ENCODE measurements at regions not wholly inside any gene's neighbourhood (a gene's known extent, or its start where the extent isn't known, plus 50 kb on each side); places are given as distances from the start of the nearest gene placed in this dataset.

GRCh38 chr4:22097596-22097995, 149.0 kb upstream of the KCNIP4 start:
- no peaks in the 10 kb centered on the region for H3K4me1 ChIP-seq (replicated peaks in 1 of 2; ENCODE audit: control insufficient read depth in 2 of 2, insufficient read depth in 2 of 2, low read length in 2 of 2)
- ChIA-PET CTCF (ENCODE audit: low intra/inter-chr PET ratio) (no interaction called here), POLR2A (no interaction called here)
- H3K4me2 ChIP-seq (ENCODE audit: insufficient read depth, low read length): no peak overlapping the region
- no peak overlapping the region for H3K27ac ChIP-seq (ENCODE audit: extremely low read depth, low read depth, low read length)
- ATAC-seq: no peak
- no TSS peak for BruUV-seq (replicated peaks)
- H3K79me2 ChIP-seq (ENCODE audit: control insufficient read depth, insufficient read depth, low read length): no peaks in the 10 kb centered on the region
- FAIRE-seq: no peak
- H3K9me1 ChIP-seq (ENCODE audit: control insufficient read depth, insufficient read depth, low read length): no peaks in the 10 kb centered on the region
- H3K9ac ChIP-seq (ENCODE audit: insufficient read depth in 1 of 2, low read depth in 2 of 2, low read length in 2 of 2): no peak overlapping the region
- no peaks in the 10 kb centered on the region for H3K27me3 ChIP-seq (ENCODE audit: control insufficient read depth in 2 of 2, insufficient read depth in 2 of 2, low read length in 2 of 2)
- intact Hi-C loops (cut with micrococcal nuclease) (no loop called here), in situ Hi-C loops (cut with MboI) (no loop called here)
- no peaks in the 10 kb centered on the region for H3K9me3 ChIP-seq (replicated peaks; ENCODE audit: control insufficient read depth, insufficient read depth, low read depth, low read length)
- no peak overlapping the region for H2AFZ ChIP-seq (ENCODE audit: low read depth, low read length)
- no peak overlapping the region for H3K4me3 ChIP-seq
- 0% methylated on average over 2 of the region's 2 CpGs for WGBS (ENCODE audit: insufficient coverage, low coverage, missing lambda C conversion rate)
- no peaks in the 10 kb centered on the region for H3K36me3 ChIP-seq (ENCODE audit: control insufficient read depth, insufficient read depth, low read length)
- no peak for DNase-seq (ENCODE audit: extremely low read depth in 1 of 4, low spot score in 3 of 4)
- H4K20me1 ChIP-seq (replicated peaks; ENCODE audit: control insufficient read depth, insufficient read depth, low read length): no peaks in the 10 kb centered on the region
- TF ChIP-seq ZBTB2 (IDR thresholded peaks at IDR 0.05) (no peak), PBX2 (CRISPR knock-in tag; IDR thresholded peaks at IDR 0.05; ENCODE audit: low read depth) (no peak), PBX2 (tag; conservative IDR thresholded peaks at IDR 0.05; ENCODE audit: low read depth) (no peak), NR2F6 (CRISPR knock-in tag; IDR thresholded peaks at IDR 0.05) (no peak), BCLAF1 (IDR thresholded peaks at IDR 0.05; ENCODE audit: borderline replicate concordance in 1 of 2, control insufficient read depth in 1 of 2, low read depth in 2 of 2, low read length in 1 of 2) (no peak), MAX (CRISPR knock-in tag; IDR thresholded peaks at IDR 0.05) (no peak), CLOCK (CRISPR knock-in tag; IDR thresholded peaks at IDR 0.05; ENCODE audit: borderline replicate concordance) (no peak), KDM1A (IDR thresholded peaks at IDR 0.05) (no peak)

Measured in K562 (cell line).